COR-L47 (cell line): ENCODE measurements at regions not wholly inside any gene's neighbourhood (a gene's known extent, or its start where the extent isn't known, plus 50 kb on each side); places are given as distances from the start of the nearest gene placed in this dataset.

ENCODE experiments used
- DNase-seq: peaks from one replicate; lab custom pipeline; 2025; lab: John Stamatoyannopoulos, UW

- no peak for DNase-seq
Measured at GRCh38 chr10:76615049-76615448, 1022.6 kb downstream of the KCNMA1 start.
